ENCODE measurements at regions not wholly inside any gene's neighbourhood (a gene's known extent, or its start where the extent isn't known, plus 50 kb on each side); places are given as distances from the start of the nearest gene placed in this dataset.
"Not testable (repeated sequence)": the region's sequence is repeated elsewhere in the genome, so short reads cannot be mapped to it uniquely, and the experiment has no call there.

GRCh38 chr6:6474170-6474920 is 114.2 kb upstream of the LY86 start:
- intact Hi-C loops (cut with DNase I): no loop called here
- DNase-seq: no peak

- intact Hi-C loops (cut with DNase I): no loop called here
- DNase-seq: no peak
Measured at GRCh38 chr6:6479785-6480184, 108.7 kb upstream of the LY86 start.

- intact Hi-C loops (cut with DNase I): no loop called here
- DNase-seq: no peak
Measured at GRCh38 chr6:6482256-6482655, 106.3 kb upstream of the LY86 start.

- no peak for DNase-seq
- intact Hi-C loops (cut with DNase I): no loop called here
Measured at GRCh38 chr6:6483168-6483567, 105.4 kb upstream of the LY86 start.

- DNase-seq: no peak
- intact Hi-C loops (cut with DNase I): no loop called here
Measured at GRCh38 chr6:6483733-6484132, 104.8 kb upstream of the LY86 start.

- no peak for DNase-seq
- intact Hi-C loops (cut with DNase I): no loop called here
Measured at GRCh38 chr6:6484681-6485080, 103.8 kb upstream of the LY86 start.

GRCh38 chr6:6486595-6486994 is 101.9 kb upstream of the LY86 start:
- intact Hi-C loops (cut with DNase I): no loop called here
- no peak for DNase-seq

GRCh38 chr6:6491761-6492160 is 96.8 kb upstream of the LY86 start:
- no peak for DNase-seq
- intact Hi-C loops (cut with DNase I): no loop called here

- DNase-seq: no peak
- intact Hi-C loops (cut with DNase I): no loop called here
Measured at GRCh38 chr6:6492675-6493074, 95.8 kb upstream of the LY86 start.

- DNase-seq; intact Hi-C loops (cut with DNase I): not testable (repeated sequence)
Measured at GRCh38 chr6:6494139-6494538, 94.4 kb upstream of the LY86 start.

- peak in 4 of 10 donors; percentile 13 to 86 (median 22) for DNase-seq
- intact Hi-C loops (cut with DNase I): no loop called here
Measured at GRCh38 chr6:6494677-6495076, 93.8 kb upstream of the LY86 start.

GRCh38 chr6:6495851-6496250 is 92.7 kb upstream of the LY86 start:
- intact Hi-C loops (cut with DNase I): no loop called here
- DNase-seq: no peak

GRCh38 chr6:6497541-6497940 is 91.0 kb upstream of the LY86 start:
- no peak for DNase-seq

GRCh38 chr6:6497976-6498375 is 90.5 kb upstream of the LY86 start:
- intact Hi-C loops (cut with DNase I): no loop called here
- no peak for DNase-seq

More at GRCh38 chr6:6497541-6497940, 91.0 kb upstream of the LY86 start:
- intact Hi-C loops (cut with DNase I): no loop called here

GRCh38 chr6:6503191-6503590 is 85.3 kb upstream of the LY86 start:
- intact Hi-C loops (cut with DNase I): no loop called here

GRCh38 chr6:6505111-6505510 is 83.4 kb upstream of the LY86 start:
- no peak for DNase-seq
- intact Hi-C loops (cut with DNase I): no loop called here

More at GRCh38 chr6:6503191-6503590, 85.3 kb upstream of the LY86 start:
- no peak for DNase-seq

GRCh38 chr6:6508643-6509042 is 79.9 kb upstream of the LY86 start:
- DNase-seq: no peak
- intact Hi-C loops (cut with DNase I): no loop called here

- intact Hi-C loops (cut with DNase I): no loop called here
- no peak for DNase-seq
Measured at GRCh38 chr6:6509284-6509683, 79.2 kb upstream of the LY86 start.

GRCh38 chr6:6512711-6513110 is 75.8 kb upstream of the LY86 start:
- intact Hi-C loops (cut with DNase I): no loop called here
- DNase-seq: no peak

GRCh38 chr6:6515691-6516607 is 72.6 kb upstream of the LY86 start:
- intact Hi-C loops (cut with DNase I): no loop called here
- DNase-seq: peak in 1 of 10 donors; percentile 65

GRCh38 chr6:6516666-6517458 is 71.7 kb upstream of the LY86 start:
- intact Hi-C loops (cut with DNase I): no loop called here
- DNase-seq: peak in 2 of 10 donors; percentile 68 to 73

Measured in posterior cingulate gyrus (tissue), 11 donors.